ENCODE measurements at regions not wholly inside any gene's neighbourhood (a gene's known extent, or its start where the extent isn't known, plus 50 kb on each side); places are given as distances from the start of the nearest gene placed in this dataset.

DNA sequence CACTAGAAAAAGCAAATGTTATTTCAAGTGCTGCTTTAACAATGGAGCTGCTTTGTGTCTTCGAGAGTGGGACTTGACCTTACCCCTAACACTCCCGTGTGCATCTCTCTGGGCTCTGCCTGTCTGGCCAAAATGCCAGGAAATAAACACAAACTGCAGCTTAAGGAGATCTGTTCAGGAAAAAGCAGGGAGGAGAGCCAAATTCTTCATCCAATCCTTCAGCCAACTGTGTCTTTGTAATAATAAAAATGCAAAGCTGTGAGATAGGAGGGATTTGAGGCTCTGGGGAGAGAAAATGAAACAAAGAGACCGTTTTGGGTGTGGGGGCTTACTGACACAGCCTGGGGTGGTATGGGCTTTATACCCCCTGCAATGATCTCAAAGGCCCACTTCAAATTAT lies 85.8 kb upstream of the WSCD2 start (continued):
- TF ChIP-seq JUN (IDR thresholded peaks at IDR 0.05; ENCODE audit: borderline replicate concordance, low read depth, low read length): no peak
- TF ChIP-seq JUN (CRISPR knock-in tag; IDR thresholded peaks at IDR 0.05; ENCODE audit: borderline replicate concordance): no peak
- TF ChIP-seq TCF3 (CRISPR knock-in tag; IDR thresholded peaks at IDR 0.05): no peak
- no peak for TF ChIP-seq NFE2L1 (tag; IDR thresholded peaks at IDR 0.05; ENCODE audit: borderline replicate concordance, low read depth)
- no peak for TF ChIP-seq XRCC4 (IDR thresholded peaks at IDR 0.05; ENCODE audit: extremely low read depth, insufficient read depth, insufficient read length)
- no peak for TF ChIP-seq TCF7L2 (IDR thresholded peaks at IDR 0.05; ENCODE audit: low read depth, low read length)
- TF ChIP-seq FOXP1 (CRISPR knock-in tag; IDR thresholded peaks at IDR 0.05): no peak
- TF ChIP-seq, protein P1, sequence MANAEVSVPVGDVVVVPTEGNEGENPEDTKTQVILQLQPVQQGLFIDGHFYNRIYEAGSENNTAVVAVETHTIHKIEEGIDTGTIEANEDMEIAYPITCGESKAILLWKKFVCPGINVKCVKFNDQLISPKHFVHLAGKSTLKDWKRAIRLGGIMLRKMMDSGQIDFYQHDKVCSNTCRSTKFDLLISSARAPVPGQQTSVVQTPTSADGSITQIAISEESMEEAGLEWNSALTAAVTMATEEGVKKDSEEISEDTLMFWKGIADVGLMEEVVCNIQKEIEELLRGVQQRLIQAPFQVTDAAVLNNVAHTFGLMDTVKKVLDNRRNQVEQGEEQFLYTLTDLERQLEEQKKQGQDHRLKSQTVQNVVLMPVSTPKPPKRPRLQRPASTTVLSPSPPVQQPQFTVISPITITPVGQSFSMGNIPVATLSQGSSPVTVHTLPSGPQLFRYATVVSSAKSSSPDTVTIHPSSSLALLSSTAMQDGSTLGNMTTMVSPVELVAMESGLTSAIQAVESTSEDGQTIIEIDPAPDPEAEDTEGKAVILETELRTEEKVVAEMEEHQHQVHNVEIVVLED (CRISPR knock-in tag; IDR thresholded peaks at IDR 0.05): no peak

DNA sequence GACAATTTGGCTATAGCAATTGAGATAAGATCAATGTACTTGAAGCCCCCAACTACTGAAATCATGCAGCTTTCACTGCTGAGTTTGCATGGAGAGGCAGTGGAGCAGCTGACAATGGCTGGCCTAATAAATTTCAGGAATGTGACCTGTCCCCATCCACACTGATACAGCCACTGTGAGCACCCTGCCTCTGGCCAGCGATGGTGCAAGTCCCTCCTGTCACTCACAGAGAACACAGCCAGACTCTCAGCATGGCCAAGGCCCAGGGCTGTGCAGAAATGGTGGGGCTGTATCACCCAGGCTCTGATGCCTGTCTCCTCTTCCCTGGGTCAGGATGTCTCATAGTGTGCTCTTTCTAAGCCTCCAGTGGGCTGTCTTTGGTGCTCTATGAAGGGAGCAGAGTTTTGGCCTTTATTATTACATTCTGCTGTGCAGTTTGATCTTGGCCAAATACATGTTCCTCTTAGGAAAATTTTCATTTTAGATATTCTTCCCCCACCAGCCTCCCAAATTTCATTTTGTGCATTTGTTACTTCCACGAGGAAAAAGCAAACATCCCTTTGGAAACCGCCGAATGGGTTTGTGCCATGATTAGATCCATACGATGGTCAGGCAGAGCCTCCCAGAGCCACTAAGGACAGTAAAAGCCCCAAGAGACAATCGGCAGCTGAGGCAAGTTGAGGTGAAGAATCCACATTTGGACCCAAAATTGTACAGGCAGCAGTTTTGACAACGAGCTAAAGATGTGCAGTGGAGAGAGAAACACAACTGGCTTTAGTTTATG lies 85.1 kb upstream of the WSCD2 start:
- BruUV-seq (replicated peaks): no TSS peak
- WGBS (ENCODE audit: insufficient coverage, low coverage, missing lambda C conversion rate): 0% methylated on average over 7 of the region's 7 CpGs
- no peaks in the 10 kb centered on the region for H3K79me2 ChIP-seq (ENCODE audit: control insufficient read depth, insufficient read depth, low read length)
- H4K20me1 ChIP-seq (replicated peaks; ENCODE audit: control insufficient read depth, insufficient read depth, low read length): no peaks in the 10 kb centered on the region
- in situ Hi-C loops (cut with MboI): no loop called here
- no peak overlapping the region for H3K4me2 ChIP-seq (ENCODE audit: insufficient read depth, low read length)
- H3K4me3 ChIP-seq: no peak overlapping the region
- peaks cover 5 to 17% of the 10 kb centered on the region in 2 experiments; a peak in 4 of 5 replicates for H3K27me3 ChIP-seq (ENCODE audit: control insufficient read depth in 2 of 2, insufficient read depth in 2 of 2, low read length in 2 of 2)
- no peaks in the 10 kb centered on the region for H3K36me3 ChIP-seq (ENCODE audit: control insufficient read depth, insufficient read depth, low read length)
- no peaks in the 10 kb centered on the region for H3K9me3 ChIP-seq (replicated peaks; ENCODE audit: control insufficient read depth, insufficient read depth, low read depth, low read length)
- H3K9me1 ChIP-seq (ENCODE audit: control insufficient read depth, insufficient read depth, low read length): no peaks in the 10 kb centered on the region
- no peak overlapping the region for H3K9ac ChIP-seq (ENCODE audit: insufficient read depth in 1 of 2, low read depth in 2 of 2, low read length in 2 of 2)
- POLR2A ChIA-PET: interaction anchor here (1.0 kb wide), 1 partner anchor 14 kb away, joined by 4 read pairs; no protein-coding TSS in a partner anchor
- CTCF ChIA-PET (ENCODE audit: low intra/inter-chr PET ratio): no interaction called here
- FAIRE-seq (no peak), DNase-seq (ENCODE audit: extremely low read depth in 1 of 4, low spot score in 3 of 4) (no peak), ATAC-seq (no peak)
- intact Hi-C loops (cut with micrococcal nuclease): no loop called here
- H3K27ac ChIP-seq (ENCODE audit: extremely low read depth, low read depth, low read length): no peak overlapping the region
- H3K4me1 ChIP-seq (replicated peaks in 1 of 2; ENCODE audit: control insufficient read depth in 2 of 2, insufficient read depth in 2 of 2, low read length in 2 of 2): peaks cover 2 to 5% of the 10 kb centered on the region in 2 experiments; a peak in 2 of 5 replicates
- H2AFZ ChIP-seq (ENCODE audit: low read depth, low read length): no peak overlapping the region
- TF ChIP-seq PTTG1 (tag; IDR thresholded peaks at IDR 0.05; ENCODE audit: low read depth): no peak
- TF ChIP-seq, protein P2, sequence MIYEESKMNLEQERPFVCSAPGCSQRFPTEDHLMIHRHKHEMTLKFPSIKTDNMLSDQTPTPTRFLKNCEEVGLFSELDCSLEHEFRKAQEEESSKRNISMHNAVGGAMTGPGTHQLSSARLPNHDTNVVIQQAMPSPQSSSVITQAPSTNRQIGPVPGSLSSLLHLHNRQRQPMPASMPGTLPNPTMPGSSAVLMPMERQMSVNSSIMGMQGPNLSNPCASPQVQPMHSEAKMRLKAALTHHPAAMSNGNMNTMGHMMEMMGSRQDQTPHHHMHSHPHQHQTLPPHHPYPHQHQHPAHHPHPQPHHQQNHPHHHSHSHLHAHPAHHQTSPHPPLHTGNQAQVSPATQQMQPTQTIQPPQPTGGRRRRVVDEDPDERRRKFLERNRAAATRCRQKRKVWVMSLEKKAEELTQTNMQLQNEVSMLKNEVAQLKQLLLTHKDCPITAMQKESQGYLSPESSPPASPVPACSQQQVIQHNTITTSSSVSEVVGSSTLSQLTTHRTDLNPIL (CRISPR knock-in tag; IDR thresholded peaks at IDR 0.05): no peak
- TF ChIP-seq, protein P3, sequence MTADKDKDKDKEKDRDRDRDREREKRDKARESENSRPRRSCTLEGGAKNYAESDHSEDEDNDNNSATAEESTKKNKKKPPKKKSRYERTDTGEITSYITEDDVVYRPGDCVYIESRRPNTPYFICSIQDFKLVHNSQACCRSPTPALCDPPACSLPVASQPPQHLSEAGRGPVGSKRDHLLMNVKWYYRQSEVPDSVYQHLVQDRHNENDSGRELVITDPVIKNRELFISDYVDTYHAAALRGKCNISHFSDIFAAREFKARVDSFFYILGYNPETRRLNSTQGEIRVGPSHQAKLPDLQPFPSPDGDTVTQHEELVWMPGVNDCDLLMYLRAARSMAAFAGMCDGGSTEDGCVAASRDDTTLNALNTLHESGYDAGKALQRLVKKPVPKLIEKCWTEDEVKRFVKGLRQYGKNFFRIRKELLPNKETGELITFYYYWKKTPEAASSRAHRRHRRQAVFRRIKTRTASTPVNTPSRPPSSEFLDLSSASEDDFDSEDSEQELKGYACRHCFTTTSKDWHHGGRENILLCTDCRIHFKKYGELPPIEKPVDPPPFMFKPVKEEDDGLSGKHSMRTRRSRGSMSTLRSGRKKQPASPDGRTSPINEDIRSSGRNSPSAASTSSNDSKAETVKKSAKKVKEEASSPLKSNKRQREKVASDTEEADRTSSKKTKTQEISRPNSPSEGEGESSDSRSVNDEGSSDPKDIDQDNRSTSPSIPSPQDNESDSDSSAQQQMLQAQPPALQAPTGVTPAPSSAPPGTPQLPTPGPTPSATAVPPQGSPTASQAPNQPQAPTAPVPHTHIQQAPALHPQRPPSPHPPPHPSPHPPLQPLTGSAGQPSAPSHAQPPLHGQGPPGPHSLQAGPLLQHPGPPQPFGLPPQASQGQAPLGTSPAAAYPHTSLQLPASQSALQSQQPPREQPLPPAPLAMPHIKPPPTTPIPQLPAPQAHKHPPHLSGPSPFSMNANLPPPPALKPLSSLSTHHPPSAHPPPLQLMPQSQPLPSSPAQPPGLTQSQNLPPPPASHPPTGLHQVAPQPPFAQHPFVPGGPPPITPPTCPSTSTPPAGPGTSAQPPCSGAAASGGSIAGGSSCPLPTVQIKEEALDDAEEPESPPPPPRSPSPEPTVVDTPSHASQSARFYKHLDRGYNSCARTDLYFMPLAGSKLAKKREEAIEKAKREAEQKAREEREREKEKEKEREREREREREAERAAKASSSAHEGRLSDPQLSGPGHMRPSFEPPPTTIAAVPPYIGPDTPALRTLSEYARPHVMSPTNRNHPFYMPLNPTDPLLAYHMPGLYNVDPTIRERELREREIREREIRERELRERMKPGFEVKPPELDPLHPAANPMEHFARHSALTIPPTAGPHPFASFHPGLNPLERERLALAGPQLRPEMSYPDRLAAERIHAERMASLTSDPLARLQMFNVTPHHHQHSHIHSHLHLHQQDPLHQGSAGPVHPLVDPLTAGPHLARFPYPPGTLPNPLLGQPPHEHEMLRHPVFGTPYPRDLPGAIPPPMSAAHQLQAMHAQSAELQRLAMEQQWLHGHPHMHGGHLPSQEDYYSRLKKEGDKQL (CRISPR knock-in tag; IDR thresholded peaks at IDR 0.05; ENCODE audit: borderline replicate concordance): no peak

Data from K562 (cell line).